Panc1 (cell line): ENCODE measurements at regions not wholly inside any gene's neighbourhood (a gene's known extent, or its start where the extent isn't known, plus 50 kb on each side); places are given as distances from the start of the nearest gene placed in this dataset.

Source experiments
- ATAC-seq: fragments of 200-7000 bp; cut with Tn5 transposase; 2 replicates; pipeline ENCODE4 v1.9.1; 2020; ENCODE audit warnings: mild to moderate bottlenecking, moderate library complexity
- BruUV-seq: library from RNA; stranded (reverse); fragments of 400-500 nt; replicated peaks from 2 replicates; lab custom pipeline; 2021; lab: Mats Ljungman, UMichigan
- CTCF ChIA-PET: fragments of 300-600 bp; sonication (Branson Sonifier 250); formaldehyde crosslinking; loops from one replicate; lab custom pipeline; 2022; ENCODE audit warnings: antibody characterized with exemption; lab: Charles Lee
- POLR2A ChIA-PET: fragments of 300-600 bp; sonication (Branson Sonifier 250); formaldehyde crosslinking; loops from one replicate; lab custom pipeline; 2022; ENCODE audit warnings: antibody characterized with exemption; lab: Charles Lee
- DNase-seq: peaks from one replicate; pipeline ENCODE4 v3.0.0-alpha.2; 2010; ENCODE audit warnings: low read depth, low spot score
- H3K27ac ChIP-seq: 2 replicates; pipeline ENCODE4 v1.5.1; 2011; ENCODE audit warnings: mild to moderate bottlenecking, low read length, inconsistent platforms
- H3K27me3 ChIP-seq: fragments of 200-500 bp; sonication (Bioruptor generic); 2 replicates; pipeline ENCODE4 v1.6.0; 2014; ENCODE audit warnings: low read length, inconsistent platforms; ENCODE audit not compliant: control insufficient read depth, insufficient read depth
- H3K36me3 ChIP-seq: fragments of 200-500 bp; sonication (Bioruptor generic); 2 replicates; pipeline ENCODE4 v1.5.1; 2014; ENCODE audit warnings: inconsistent platforms, mild to moderate bottlenecking, low read length, moderate library complexity; ENCODE audit not compliant: control insufficient read depth, insufficient read depth
- H3K4me1 ChIP-seq: 2 replicates; pipeline ENCODE4 v1.5.1; 2011; ENCODE audit warnings: inconsistent platforms, mild to moderate bottlenecking, low read length, moderate library complexity; ENCODE audit not compliant: control insufficient read depth, insufficient read depth
- H3K4me3 ChIP-seq, 2 experiments: 2 replicates each; pipeline ENCODE4 v1.5.1; 2011 to 2012; ENCODE audit warnings: low read depth in 2 of 2, low read length in 2 of 2, mild to moderate bottlenecking in 2 of 2, inconsistent platforms in 1 of 2, moderate library complexity in 1 of 2
- H3K9me3 ChIP-seq: fragments of 200-500 bp; sonication (Bioruptor generic); 2 replicates; pipeline ENCODE4 v1.5.1; 2014; ENCODE audit warnings: low read depth, mild to moderate bottlenecking, inconsistent platforms, low read length, moderate library complexity; ENCODE audit not compliant: control insufficient read depth, insufficient read depth
- POLR2AphosphoS5 ChIP-seq: IDR thresholded peaks from 2 replicates; pipeline ENCODE4 v1.6.1; 2012; ENCODE audit warnings: mild to moderate bottlenecking, low read depth, low read length, moderate library complexity
- SIN3A ChIP-seq: IDR thresholded peaks from 2 replicates; pipeline ENCODE4 v1.6.1; 2012; ENCODE audit warnings: low read depth, mild to moderate bottlenecking, low read length, moderate library complexity, borderline replicate concordance; ENCODE audit not compliant: insufficient read depth
- TCF7L2 ChIP-seq: IDR thresholded peaks from 2 replicates; pipeline ENCODE4 v1.6.1; 2011; ENCODE audit warnings: mild to moderate bottlenecking, low read depth, low read length, inconsistent platforms
- in situ Hi-C: cut with HindIII; loops from 2 replicates; pipeline ENCODE4 v1.10.0; 2016; ENCODE audit warnings: low sequenced_read_pairs, low pct_unique_long_range_greater_than_20kb
- intact Hi-C: fragments of 100-400 bp; cut with micrococcal nuclease; formaldehyde crosslinking; loops from one replicate; pipeline ENCODE4 v1.10.0; 2022; ENCODE audit not compliant: unreplicated experiment
- TF ChIP-seq, protein P1 (sequence below), 2 experiments: IDR thresholded peaks; 2 replicates each; pipeline ENCODE4 v1.6.1; 2011 to 2012; ENCODE audit warnings: low read depth in 2 of 2, control low read depth in 1 of 2, low read length in 1 of 2, mild to moderate bottlenecking in 1 of 2, moderate library complexity in 1 of 2; ENCODE audit not compliant: insufficient read depth in 1 of 2
- TF ChIP-seq, protein P2 (sequence below): fragments of 450-650 bp; IDR thresholded peaks from 2 replicates; pipeline ENCODE4 v1.5.1; 2017; ENCODE audit warnings: mild to moderate bottlenecking

- no peaks in the 10 kb centered on the region for H3K9me3 ChIP-seq
- CTCF ChIA-PET, result no interaction called here
- H3K27ac ChIP-seq, result no peak overlapping the region
- POLR2A ChIA-PET, result no interaction called here
- DNase-seq, result no peak
- H3K27me3 ChIP-seq, result no peaks in the 10 kb centered on the region
- intact Hi-C loops, result loop anchor here (10.0 kb wide), 1 partner anchor 322 kb away; the partner anchor contains the start of gene MYCN
- ATAC-seq, result no peak
- no peaks in the 10 kb centered on the region for H3K36me3 ChIP-seq
- in situ Hi-C loops, result no loop called here
- H3K4me1 ChIP-seq, result no peaks in the 10 kb centered on the region
- TF ChIP-seq TCF7L2 (no peak), SIN3A (no peak), POLR2AphosphoS5 (no peak)
- TF ChIP-seq, protein P1, sequence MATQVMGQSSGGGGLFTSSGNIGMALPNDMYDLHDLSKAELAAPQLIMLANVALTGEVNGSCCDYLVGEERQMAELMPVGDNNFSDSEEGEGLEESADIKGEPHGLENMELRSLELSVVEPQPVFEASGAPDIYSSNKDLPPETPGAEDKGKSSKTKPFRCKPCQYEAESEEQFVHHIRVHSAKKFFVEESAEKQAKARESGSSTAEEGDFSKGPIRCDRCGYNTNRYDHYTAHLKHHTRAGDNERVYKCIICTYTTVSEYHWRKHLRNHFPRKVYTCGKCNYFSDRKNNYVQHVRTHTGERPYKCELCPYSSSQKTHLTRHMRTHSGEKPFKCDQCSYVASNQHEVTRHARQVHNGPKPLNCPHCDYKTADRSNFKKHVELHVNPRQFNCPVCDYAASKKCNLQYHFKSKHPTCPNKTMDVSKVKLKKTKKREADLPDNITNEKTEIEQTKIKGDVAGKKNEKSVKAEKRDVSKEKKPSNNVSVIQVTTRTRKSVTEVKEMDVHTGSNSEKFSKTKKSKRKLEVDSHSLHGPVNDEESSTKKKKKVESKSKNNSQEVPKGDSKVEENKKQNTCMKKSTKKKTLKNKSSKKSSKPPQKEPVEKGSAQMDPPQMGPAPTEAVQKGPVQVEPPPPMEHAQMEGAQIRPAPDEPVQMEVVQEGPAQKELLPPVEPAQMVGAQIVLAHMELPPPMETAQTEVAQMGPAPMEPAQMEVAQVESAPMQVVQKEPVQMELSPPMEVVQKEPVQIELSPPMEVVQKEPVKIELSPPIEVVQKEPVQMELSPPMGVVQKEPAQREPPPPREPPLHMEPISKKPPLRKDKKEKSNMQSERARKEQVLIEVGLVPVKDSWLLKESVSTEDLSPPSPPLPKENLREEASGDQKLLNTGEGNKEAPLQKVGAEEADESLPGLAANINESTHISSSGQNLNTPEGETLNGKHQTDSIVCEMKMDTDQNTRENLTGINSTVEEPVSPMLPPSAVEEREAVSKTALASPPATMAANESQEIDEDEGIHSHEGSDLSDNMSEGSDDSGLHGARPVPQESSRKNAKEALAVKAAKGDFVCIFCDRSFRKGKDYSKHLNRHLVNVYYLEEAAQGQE (IDR thresholded peaks at IDR 0.05; ENCODE audit: insufficient read depth in 1 of 2, low read depth in 2 of 2, low read length in 1 of 2), result no peak
- TF ChIP-seq, protein P2, sequence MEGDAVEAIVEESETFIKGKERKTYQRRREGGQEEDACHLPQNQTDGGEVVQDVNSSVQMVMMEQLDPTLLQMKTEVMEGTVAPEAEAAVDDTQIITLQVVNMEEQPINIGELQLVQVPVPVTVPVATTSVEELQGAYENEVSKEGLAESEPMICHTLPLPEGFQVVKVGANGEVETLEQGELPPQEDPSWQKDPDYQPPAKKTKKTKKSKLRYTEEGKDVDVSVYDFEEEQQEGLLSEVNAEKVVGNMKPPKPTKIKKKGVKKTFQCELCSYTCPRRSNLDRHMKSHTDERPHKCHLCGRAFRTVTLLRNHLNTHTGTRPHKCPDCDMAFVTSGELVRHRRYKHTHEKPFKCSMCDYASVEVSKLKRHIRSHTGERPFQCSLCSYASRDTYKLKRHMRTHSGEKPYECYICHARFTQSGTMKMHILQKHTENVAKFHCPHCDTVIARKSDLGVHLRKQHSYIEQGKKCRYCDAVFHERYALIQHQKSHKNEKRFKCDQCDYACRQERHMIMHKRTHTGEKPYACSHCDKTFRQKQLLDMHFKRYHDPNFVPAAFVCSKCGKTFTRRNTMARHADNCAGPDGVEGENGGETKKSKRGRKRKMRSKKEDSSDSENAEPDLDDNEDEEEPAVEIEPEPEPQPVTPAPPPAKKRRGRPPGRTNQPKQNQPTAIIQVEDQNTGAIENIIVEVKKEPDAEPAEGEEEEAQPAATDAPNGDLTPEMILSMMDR, result no peak
- H3K4me3 ChIP-seq, result no peak overlapping the region
- BruUV-seq, result no TSS peak
Observed at GRCh38 chr2:16266571-16266970, 326.2 kb downstream of the MYCN start.

DNA sequence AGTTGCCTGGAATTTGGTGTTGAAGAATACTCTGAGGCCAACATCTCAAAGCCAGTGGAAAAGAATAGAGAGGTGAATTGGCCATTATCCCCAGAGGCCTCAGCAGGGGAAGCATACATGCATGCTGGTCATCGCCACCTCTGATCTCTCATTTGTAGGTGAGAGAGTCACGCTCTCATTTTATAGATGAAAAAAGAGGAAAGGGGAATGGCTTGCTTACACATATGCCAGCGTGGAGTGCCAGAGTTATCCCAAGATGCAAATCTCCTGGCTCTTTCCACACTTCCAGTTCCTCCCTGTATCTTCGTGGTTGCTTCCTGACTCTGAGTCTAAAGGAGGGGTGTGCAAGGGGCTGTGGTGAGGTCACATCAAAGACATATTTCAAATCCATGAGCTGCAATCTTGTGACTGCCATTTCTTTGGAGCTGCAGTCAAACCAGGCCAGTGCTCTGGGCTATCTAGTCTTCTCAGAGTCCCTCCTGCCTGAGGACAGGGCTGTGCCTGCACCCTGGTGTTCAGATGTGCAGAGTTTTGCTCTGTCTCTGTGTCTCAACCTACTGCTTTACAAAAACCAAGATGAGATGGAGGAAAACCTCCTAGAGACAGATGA, 324.7 kb downstream of the MYCN start:
- ATAC-seq (no peak), DNase-seq (no peak)
- POLR2A ChIA-PET, result no interaction called here
- Histone ChIP-seq H3K9me3 (no peaks in the 10 kb centered on the region), H3K4me1 (no peaks in the 10 kb centered on the region), H3K27me3 (no peaks in the 10 kb centered on the region), H3K36me3 (no peaks in the 10 kb centered on the region), H3K4me3 (no peak overlapping the region), H3K27ac (no peak overlapping the region)
- intact Hi-C loops (loop anchor here (10.0 kb wide), 1 partner anchor 320 kb away; the partner anchor contains the start of gene MYCN), in situ Hi-C loops (no loop called here)
- no TSS peak for BruUV-seq
- no peak for TF ChIP-seq TCF7L2
- CTCF ChIA-PET, result no interaction called here

- ChIA-PET CTCF (no interaction called here), POLR2A (no interaction called here)
- no TSS peak for BruUV-seq
- H3K27ac ChIP-seq, result no peak overlapping the region
- TF ChIP-seq, protein P2, result no peak
- no peak for TF ChIP-seq POLR2AphosphoS5
- TF ChIP-seq, protein P1 (IDR thresholded peaks at IDR 0.05; ENCODE audit: insufficient read depth in 1 of 2, low read depth in 2 of 2, low read length in 1 of 2), result no peak
- TF ChIP-seq TCF7L2, result no peak
- no peak for TF ChIP-seq SIN3A
- H3K4me3 ChIP-seq, result no peak overlapping the region
- in situ Hi-C loops (no loop called here), intact Hi-C loops (loop anchor here (10.0 kb wide), 1 partner anchor 320 kb away; the partner anchor contains the start of gene MYCN)
- no peaks in the 10 kb centered on the region for H3K27me3 ChIP-seq
- H3K36me3 ChIP-seq, result no peaks in the 10 kb centered on the region
- DNase-seq (no peak), ATAC-seq (no peak)
- H3K9me3 ChIP-seq, result no peaks in the 10 kb centered on the region
- no peaks in the 10 kb centered on the region for H3K4me1 ChIP-seq
Observed at GRCh38 chr2:16264491-16264890, 324.1 kb downstream of the MYCN start.
